Spleen (tissue), 7 donors: ENCODE measurements at regions not wholly inside any gene's neighbourhood (a gene's known extent, or its start where the extent isn't known, plus 50 kb on each side); places are given as distances from the start of the nearest gene placed in this dataset.

Experiments
- POLR2AphosphoS5 ChIP-seq, 3 donors: sonication (generic); formaldehyde crosslinking; IDR thresholded peaks; one replicate each; pipeline ENCODE4 v1.5.1; 2017; ENCODE audit warnings: antibody characterized with exemption in 3 of 3
- TF ChIP-seq, protein P1 (sequence below), 11 experiments: fragments of 200-600 bp in 7 of 11; fragments of 450-650 bp in 4 of 11; sonication (generic) in 4 of 11; IDR thresholded peaks in 8 of 11; conservative IDR thresholded peaks in 3 of 11; 1 replicate in 7 of 11; 2 replicates in 4 of 11; pipeline versions ENCODE4 v1.4.0 to v1.8.0; 2016 to 2021; ENCODE audit warnings: antibody characterized with exemption in 11 of 11, inconsistent platforms in 4 of 11, mild to moderate bottlenecking in 1 of 11
- donor health status: DM: no; HTN: no; CAD: no; lungs with moderate emphysema.
- donor health status: DM: no; HTN: no; CAD: no.
- donor health status: DM: no; HTN: no; CAD: no.

DNA sequence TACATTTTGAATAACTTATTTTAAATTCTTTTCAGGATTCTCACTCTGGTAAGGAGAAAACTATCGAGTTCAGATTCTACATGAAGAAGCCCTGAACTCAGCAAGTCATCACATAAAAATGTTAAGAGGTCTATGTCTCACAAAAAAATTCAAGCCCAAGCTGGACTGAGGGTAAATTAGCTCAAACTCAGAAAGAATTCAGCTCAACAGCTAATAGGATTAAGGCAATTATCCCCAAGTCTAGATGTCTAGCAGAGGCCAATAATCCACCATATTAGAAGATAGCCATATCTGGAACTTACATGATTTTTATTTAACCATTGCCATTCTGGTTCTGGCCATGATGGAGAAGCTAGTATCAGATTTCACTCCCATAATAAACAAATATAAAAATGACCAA lies 909.7 kb downstream of the PLOD2 start:
- TF ChIP-seq, protein P1, sequence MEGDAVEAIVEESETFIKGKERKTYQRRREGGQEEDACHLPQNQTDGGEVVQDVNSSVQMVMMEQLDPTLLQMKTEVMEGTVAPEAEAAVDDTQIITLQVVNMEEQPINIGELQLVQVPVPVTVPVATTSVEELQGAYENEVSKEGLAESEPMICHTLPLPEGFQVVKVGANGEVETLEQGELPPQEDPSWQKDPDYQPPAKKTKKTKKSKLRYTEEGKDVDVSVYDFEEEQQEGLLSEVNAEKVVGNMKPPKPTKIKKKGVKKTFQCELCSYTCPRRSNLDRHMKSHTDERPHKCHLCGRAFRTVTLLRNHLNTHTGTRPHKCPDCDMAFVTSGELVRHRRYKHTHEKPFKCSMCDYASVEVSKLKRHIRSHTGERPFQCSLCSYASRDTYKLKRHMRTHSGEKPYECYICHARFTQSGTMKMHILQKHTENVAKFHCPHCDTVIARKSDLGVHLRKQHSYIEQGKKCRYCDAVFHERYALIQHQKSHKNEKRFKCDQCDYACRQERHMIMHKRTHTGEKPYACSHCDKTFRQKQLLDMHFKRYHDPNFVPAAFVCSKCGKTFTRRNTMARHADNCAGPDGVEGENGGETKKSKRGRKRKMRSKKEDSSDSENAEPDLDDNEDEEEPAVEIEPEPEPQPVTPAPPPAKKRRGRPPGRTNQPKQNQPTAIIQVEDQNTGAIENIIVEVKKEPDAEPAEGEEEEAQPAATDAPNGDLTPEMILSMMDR (IDR thresholded peaks at IDR 0.05 in 8 of 11, conservative IDR thresholded peaks at IDR 0.05 in 3 of 11), result no peak
- TF ChIP-seq POLR2AphosphoS5 (IDR thresholded peaks at IDR 0.05), result no peak
